HG03457 (cell line): ENCODE measurements at regions not wholly inside any gene's neighbourhood (a gene's known extent, or its start where the extent isn't known, plus 50 kb on each side); places are given as distances from the start of the nearest gene placed in this dataset.

Experiments used
- ATAC-seq: cut with Tn5 transposase; IDR thresholded peaks from one replicate; pipeline ENCODE4 v1.9.1; 2021; ENCODE audit warnings: moderate number of reproducible peaks; ENCODE audit not compliant: unreplicated experiment

GRCh38 chr7:46839651-46840050, 742.3 kb downstream of the TNS3 start:
- ATAC-seq = no peak

GRCh38 chr7:46838463-46838862, 743.4 kb downstream of the TNS3 start:
- ATAC-seq = no peak

GRCh38 chr7:46835556-46835955, 746.4 kb downstream of the TNS3 start:
- no peak for ATAC-seq

DNA sequence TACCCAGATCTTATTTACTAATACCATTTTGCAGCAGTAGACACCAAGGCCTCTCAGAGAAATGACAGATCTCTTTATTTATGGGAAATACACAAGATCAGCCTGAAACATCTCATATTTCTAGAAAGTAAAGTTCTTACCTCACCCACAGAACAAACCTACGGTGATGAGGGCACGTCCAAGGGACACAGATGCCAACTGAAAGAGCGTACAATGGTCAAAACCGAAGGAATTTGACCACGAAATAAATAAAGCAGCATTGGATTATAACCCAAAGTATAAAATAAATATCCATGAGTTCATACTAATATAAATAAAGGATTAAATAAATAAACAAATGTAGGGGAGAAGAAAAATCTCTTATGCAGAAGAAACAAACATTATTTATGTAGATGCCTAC, 747.0 kb downstream of the TNS3 start:
- no peak for ATAC-seq

GRCh38 chr7:46833197-46833596, 748.7 kb downstream of the TNS3 start:
- ATAC-seq = no peak

GRCh38 chr7:46832136-46832535, 749.8 kb downstream of the TNS3 start:
- ATAC-seq = no peak

GRCh38 chr7:46819819-46820218, 762.1 kb downstream of the TNS3 start:
- ATAC-seq = no peak

DNA sequence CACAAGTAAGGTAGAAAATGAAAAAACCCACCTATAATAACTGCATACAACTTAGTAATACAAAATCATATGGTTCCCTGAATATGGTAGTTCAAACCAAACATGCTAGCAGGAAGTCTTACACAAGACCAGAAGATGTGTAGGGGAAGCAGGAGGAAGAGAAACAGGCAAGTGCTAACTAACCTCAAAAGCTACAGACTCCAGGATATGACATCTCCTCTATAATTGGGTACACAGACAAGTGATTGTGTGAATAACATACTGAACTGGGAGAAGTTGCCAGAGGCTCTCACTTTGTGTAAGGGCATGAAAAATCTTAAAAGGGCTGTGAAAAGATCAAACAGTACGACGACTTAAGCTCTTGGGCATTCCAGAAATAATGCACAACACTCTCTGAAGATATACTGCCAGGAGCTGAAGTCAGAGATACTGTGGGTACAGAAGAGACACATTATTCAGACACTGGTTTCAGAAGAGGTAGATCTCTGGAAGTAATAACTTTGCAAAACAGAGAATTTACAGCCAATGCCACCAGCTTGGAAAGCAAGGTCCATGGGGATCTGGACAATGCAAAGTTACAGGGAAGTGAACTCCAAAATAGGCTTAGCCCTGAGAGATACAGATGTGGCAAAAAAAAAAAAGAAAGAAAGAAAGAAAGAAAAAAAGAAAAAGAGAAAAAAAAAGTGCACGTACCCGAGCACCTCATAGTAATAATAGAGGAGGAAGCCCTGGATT, 767.2 kb downstream of the TNS3 start:
- no peak for ATAC-seq

DNA sequence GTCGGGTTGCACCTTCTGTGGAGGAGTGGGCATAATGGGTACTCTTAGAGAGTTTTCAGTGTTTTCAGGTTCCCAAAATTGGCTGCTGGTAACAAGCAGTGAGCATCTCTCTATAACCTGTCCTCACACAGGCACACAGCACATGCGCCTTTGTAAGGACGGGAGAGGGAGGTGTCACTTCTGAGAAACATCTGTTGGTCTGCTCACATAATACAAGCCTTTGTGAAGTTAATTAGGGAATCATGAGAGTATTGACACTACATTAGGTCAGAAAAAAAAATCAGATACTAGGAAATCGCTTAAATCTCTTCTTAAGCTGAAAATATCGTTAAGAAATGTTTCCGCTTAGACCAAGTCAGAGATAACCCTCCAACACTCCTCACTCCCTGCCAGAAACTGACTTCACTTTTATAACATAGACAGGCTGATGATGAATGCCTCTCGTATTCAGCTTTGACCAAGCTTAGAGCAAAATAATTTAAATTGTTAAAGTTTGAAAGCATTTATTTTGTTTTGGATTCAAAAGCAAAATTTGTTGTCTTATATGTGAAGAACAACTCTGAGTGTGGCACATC, 769.7 kb downstream of the TNS3 start:
- ATAC-seq = no peak

DNA sequence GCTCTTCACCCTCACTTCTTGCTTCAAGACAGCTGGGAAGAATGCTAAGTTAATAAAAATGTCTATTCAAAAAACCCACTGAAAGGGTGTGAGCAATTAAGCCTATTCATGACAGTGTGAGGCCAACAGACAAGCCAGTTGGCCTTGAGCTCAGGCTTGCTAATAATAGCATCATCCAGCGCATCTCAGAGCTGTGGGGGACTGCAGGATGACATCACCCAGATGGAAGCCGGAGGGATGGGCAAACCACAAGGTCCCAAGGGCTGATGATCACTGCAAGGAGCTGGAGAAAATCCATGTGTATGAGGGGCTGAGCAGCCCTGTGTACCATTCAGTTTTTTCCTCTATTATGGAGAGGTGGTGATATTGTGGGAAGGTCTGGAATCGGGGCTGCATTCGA, 770.4 kb downstream of the TNS3 start:
- no peak for ATAC-seq

DNA sequence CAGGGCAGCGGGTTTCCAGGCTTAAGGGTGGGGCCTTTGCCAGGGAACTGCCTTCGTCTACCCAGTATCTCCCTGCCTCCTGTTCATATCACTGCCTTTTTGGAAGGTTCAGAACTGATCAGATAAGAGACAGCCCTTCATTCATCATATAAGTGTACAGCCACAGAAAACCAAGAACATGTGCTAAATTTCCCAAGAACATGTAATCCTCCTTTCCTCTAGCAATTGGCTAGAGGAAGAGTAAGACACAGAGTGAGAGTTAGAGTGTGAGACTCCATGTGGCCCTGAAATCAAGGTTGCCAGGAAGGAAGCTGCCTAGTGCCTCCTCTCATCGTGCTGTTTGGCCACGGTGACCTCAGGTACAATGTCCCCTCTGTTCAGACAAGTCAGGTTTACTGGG, 770.9 kb downstream of the TNS3 start:
- ATAC-seq = no peak

- no peak for ATAC-seq
These were observed 772.0 kb downstream of the TNS3 start for GRCh38 chr7:46809886-46810285.

DNA sequence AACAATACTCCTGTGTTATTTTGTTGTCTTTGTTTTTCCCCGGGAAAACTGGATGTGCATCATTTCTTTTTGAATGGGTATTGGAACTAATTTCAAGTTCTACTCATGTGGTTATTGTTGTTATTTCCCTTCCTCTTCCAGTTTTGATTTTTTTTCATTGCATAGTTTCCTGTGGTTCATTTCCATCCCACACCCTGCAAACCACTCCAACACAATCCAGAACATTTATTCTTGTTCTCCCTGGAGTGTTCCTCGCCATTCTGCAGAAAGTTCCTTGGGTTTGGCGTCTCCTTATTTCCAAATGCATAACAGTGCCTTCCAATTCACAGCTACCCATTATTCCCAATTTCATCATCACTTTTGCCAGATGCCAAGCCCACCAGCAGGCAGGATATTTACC, 775.1 kb downstream of the TNS3 start:
- ATAC-seq = no peak

DNA sequence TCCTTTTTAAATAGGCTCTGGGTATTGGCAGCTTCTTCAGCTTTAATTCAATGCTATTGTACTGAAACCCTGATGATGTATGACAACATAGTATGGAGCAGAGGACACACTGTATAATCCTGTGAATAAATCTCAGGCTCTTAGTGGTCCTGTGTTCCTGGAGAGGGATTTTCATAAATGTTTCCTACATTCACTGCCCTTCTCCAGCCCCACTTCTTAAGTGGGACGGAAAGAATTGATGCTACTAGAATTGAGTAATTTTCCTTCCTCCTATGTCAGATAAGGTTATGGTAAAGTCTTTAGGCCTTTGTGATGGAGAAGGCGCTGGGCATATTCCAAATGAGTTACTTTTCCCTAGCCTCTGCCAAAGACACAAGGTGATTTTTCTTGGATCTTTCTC, 779.4 kb downstream of the TNS3 start:
- ATAC-seq = no peak

- ATAC-seq = no peak
These were observed 790.7 kb downstream of the TNS3 start for GRCh38 chr7:46791188-46791587.

GRCh38 chr7:46786995-46787394, 794.9 kb downstream of the TNS3 start:
- no peak for ATAC-seq

DNA sequence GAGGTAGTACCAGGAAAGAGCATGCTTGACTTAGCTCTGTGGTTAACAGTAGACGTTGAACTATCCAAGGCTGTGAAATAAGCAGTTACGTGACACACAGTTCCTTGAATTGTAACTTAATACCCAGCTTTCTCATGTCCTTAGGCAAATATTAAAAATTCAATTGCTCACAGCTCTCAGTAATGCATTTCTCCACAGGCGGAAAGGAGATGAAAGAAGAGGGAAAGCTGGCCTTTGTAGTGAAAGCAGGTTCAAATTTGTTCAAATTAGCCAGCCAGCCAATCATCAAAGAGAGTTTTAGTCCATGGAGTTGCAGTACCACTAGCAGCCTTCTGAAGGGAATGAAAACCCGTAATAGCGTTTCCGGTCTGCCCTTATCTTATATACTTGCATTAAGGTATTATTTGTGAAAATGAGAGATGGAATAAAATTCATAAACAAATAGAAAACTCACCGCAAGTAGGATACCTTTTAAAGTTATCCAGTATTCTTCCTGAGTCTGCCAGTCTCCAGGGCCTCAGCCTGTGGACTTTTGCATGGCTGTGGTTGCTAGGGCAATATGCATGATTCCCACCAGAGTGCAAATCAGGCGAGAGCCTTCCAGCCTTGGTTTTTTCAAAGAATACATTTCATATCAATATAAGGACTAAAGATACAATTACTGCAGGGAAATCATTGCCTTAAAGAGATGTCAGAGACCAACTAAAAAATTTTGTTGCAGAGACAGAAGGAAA, 795.5 kb downstream of the TNS3 start:
- ATAC-seq = no peak

DNA sequence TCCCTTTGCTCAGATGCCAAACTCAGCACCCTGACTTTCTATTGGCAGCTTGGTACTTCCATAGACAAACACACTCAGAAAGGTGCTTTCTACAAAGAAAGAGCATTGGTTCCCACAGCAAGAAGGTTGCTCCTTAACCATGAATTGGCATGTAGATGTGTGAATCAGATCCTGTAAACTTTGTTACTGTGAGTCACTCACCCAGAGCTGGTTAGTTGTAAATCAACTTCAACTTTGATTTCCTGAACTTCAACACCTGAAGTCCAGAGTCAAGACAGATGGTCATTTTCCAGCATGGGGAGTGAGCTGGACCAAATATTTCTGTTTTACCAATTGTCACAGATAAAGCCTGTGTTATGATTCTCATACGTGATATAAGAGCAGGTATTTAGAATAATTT, 797.2 kb downstream of the TNS3 start:
- ATAC-seq = no peak

DNA sequence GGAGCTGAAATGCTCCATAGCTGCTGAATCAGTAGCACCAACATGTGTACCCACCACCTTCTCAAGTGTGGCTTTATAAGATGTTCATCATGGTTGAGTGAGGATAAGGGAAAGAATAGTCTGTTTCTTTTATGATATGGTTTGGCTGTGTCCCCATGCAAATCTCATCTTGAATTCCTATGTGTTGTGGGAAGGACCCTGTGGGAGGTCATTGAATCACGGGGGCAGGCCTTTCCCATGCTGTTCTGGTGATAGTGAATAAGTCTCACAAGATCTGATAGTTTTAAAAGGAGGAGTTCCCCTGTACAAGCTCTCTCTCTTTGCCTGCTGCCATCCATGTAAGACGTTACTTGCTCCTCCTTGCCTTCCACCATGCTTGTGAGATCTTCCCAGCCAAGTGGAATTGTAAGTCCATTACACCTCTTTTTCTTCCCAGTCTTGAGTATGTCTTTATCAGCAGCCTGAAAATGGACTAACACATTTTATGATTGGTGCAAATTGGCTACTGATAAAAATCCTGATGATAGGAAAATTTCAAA, 799.9 kb downstream of the TNS3 start:
- ATAC-seq = no peak

- no peak for ATAC-seq
These were observed 805.1 kb downstream of the TNS3 start for GRCh38 chr7:46776790-46777189.

GRCh38 chr7:46775776-46776175, 806.1 kb downstream of the TNS3 start:
- ATAC-seq = no peak

DNA sequence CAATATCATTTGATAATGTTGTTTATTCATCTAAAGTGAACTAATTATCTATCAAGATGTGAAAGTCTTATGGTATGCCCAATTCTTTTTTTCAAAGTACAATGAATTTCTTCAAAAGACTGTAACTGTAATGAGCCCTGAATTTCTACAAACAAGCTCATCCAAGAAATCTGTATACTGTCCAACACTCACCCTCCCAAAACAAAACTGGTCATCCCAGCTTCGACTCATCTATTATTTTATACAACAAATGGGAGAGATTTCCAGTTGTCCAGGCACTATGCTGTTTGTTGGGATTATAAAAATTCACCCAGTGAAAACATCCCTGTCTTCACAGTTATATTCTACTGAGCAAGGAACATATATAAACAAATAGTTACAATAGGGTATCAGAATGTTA, 806.9 kb downstream of the TNS3 start:
- ATAC-seq = no peak
